ENCODE measurements at regions not wholly inside any gene's neighbourhood (a gene's known extent, or its start where the extent isn't known, plus 50 kb on each side); places are given as distances from the start of the nearest gene placed in this dataset.

GRCh38 chr12:97267594-97268202 is 194.9 kb upstream of the RMST start:
- H3K4me3 ChIP-seq (ENCODE audit: insufficient read depth in 1 of 2, low read depth in 1 of 2, low read length in 2 of 2): no peak overlapping the region
- H4K91ac ChIP-seq (ENCODE audit: low read length): no peak overlapping the region
- WGBS: 37% methylated on average over 3 of the region's 3 CpGs
- DNase-seq: no peak
- H2AK5ac ChIP-seq (ENCODE audit: low read length, severe bottlenecking): no peak overlapping the region
- H3K36me3 ChIP-seq (ENCODE audit: control insufficient read depth in 1 of 2, insufficient read depth in 2 of 2, low read depth in 1 of 2, low read length in 2 of 2): no peaks in the 10 kb centered on the region
- no peak overlapping the region for H2BK5ac ChIP-seq (ENCODE audit: low read depth, low read length, poor library complexity, severe bottlenecking)
- peaks cover 3% of the 10 kb centered on the region for H3K9me3 ChIP-seq (ENCODE audit: control insufficient read depth, low read length)
- H3K4me2 ChIP-seq (ENCODE audit: low read length, poor library complexity, severe bottlenecking): no peak overlapping the region
- H3K79me1 ChIP-seq (replicated peaks; ENCODE audit: low read length, poor library complexity, severe bottlenecking): no peaks in the 10 kb centered on the region
- H3K4me1 ChIP-seq (ENCODE audit: control insufficient read depth, insufficient read depth, low read depth, low read length): no peaks in the 10 kb centered on the region
- no peak overlapping the region for H2AFZ ChIP-seq (ENCODE audit: low read depth, low read length)
- no peak overlapping the region for H3K4ac ChIP-seq (ENCODE audit: low read depth in 1 of 2, low read length in 2 of 2)
- H3K9ac ChIP-seq (ENCODE audit: low read length): no peak overlapping the region
- H2BK15ac ChIP-seq (ENCODE audit: low read depth, poor library complexity, severe bottlenecking): no peak overlapping the region
- H2BK120ac ChIP-seq (ENCODE audit: low read depth, low read length): no peak overlapping the region
- H3K23ac ChIP-seq (ENCODE audit: low read length in 2 of 2): no peak overlapping the region
- no peak overlapping the region for H3K27ac ChIP-seq (ENCODE audit: low read length, poor library complexity, severe bottlenecking)
- no peak overlapping the region for H3K18ac ChIP-seq (ENCODE audit: low read depth in 1 of 2, low read length in 2 of 2)
- H4K8ac ChIP-seq (ENCODE audit: low read length): no peak overlapping the region
- no peaks in the 10 kb centered on the region for H3K27me3 ChIP-seq (ENCODE audit: control insufficient read depth in 1 of 2, insufficient read depth in 1 of 2, low read length in 2 of 2)
- H3K14ac ChIP-seq (ENCODE audit: low read length in 2 of 2): no peak overlapping the region
- no peak overlapping the region for H2BK12ac ChIP-seq (ENCODE audit: low read length in 2 of 2)

- Histone ChIP-seq H4K8ac (ENCODE audit: low read length) (no peak overlapping the region), H3K4me3 (ENCODE audit: insufficient read depth in 1 of 2, low read depth in 1 of 2, low read length in 2 of 2) (no peak overlapping the region), H3K27me3 (ENCODE audit: control insufficient read depth in 1 of 2, insufficient read depth in 1 of 2, low read length in 2 of 2) (peaks cover 0 to 25% of the 10 kb centered on the region in 2 experiments), H3K9ac (ENCODE audit: low read length) (no peak overlapping the region), H3K14ac (ENCODE audit: low read length in 2 of 2) (no peak overlapping the region), H3K4me2 (ENCODE audit: low read length, poor library complexity, severe bottlenecking) (no peak overlapping the region), H2AK5ac (ENCODE audit: low read length, severe bottlenecking) (no peak overlapping the region), H2BK15ac (ENCODE audit: low read depth, poor library complexity, severe bottlenecking) (no peak overlapping the region), H3K18ac (ENCODE audit: low read depth in 1 of 2, low read length in 2 of 2) (no peak overlapping the region), H3K23ac (ENCODE audit: low read length in 2 of 2) (no peak overlapping the region), H3K9me3 (ENCODE audit: control insufficient read depth, low read length) (peaks cover 3% of the 10 kb centered on the region), H2BK120ac (ENCODE audit: low read depth, low read length) (no peak overlapping the region), H3K27ac (ENCODE audit: low read length, poor library complexity, severe bottlenecking) (no peak overlapping the region), H2BK12ac (ENCODE audit: low read length in 2 of 2) (no peak overlapping the region), H3K79me1 (replicated peaks; ENCODE audit: low read length, poor library complexity, severe bottlenecking) (no peaks in the 10 kb centered on the region), H3K4ac (ENCODE audit: low read depth in 1 of 2, low read length in 2 of 2) (no peak overlapping the region), H3K4me1 (ENCODE audit: control insufficient read depth, insufficient read depth, low read depth, low read length) (peaks cover 10% of the 10 kb centered on the region), H4K91ac (ENCODE audit: low read length) (no peak overlapping the region), H2BK5ac (ENCODE audit: low read depth, low read length, poor library complexity, severe bottlenecking) (no peak overlapping the region), H2AFZ (ENCODE audit: low read depth, low read length) (no peak overlapping the region), H3K36me3 (ENCODE audit: control insufficient read depth in 1 of 2, insufficient read depth in 2 of 2, low read depth in 1 of 2, low read length in 2 of 2) (no peaks in the 10 kb centered on the region)
- DNase-seq: no peak
Measured at GRCh38 chr12:97272471-97272870, 190.1 kb upstream of the RMST start.

GRCh38 chr12:97274386-97274785 is 188.2 kb upstream of the RMST start:
- Histone ChIP-seq H3K18ac (ENCODE audit: low read depth in 1 of 2, low read length in 2 of 2) (no peak overlapping the region), H4K91ac (ENCODE audit: low read length) (no peak overlapping the region), H4K8ac (ENCODE audit: low read length) (no peak overlapping the region), H3K4me1 (ENCODE audit: control insufficient read depth, insufficient read depth, low read depth, low read length) (peaks cover 10% of the 10 kb centered on the region), H2AFZ (ENCODE audit: low read depth, low read length) (no peak overlapping the region), H3K9ac (ENCODE audit: low read length) (no peak overlapping the region), H3K36me3 (ENCODE audit: control insufficient read depth in 1 of 2, insufficient read depth in 2 of 2, low read depth in 1 of 2, low read length in 2 of 2) (no peaks in the 10 kb centered on the region), H3K14ac (ENCODE audit: low read length in 2 of 2) (no peak overlapping the region), H2BK15ac (ENCODE audit: low read depth, poor library complexity, severe bottlenecking) (no peak overlapping the region), H2BK5ac (ENCODE audit: low read depth, low read length, poor library complexity, severe bottlenecking) (no peak overlapping the region), H3K9me3 (ENCODE audit: control insufficient read depth, low read length) (no peaks in the 10 kb centered on the region), H3K27ac (ENCODE audit: low read length, poor library complexity, severe bottlenecking) (no peak overlapping the region), H2AK5ac (ENCODE audit: low read length, severe bottlenecking) (no peak overlapping the region), H3K27me3 (ENCODE audit: control insufficient read depth in 1 of 2, insufficient read depth in 1 of 2, low read length in 2 of 2) (peaks cover 0 to 25% of the 10 kb centered on the region in 2 experiments), H3K4ac (ENCODE audit: low read depth in 1 of 2, low read length in 2 of 2) (no peak overlapping the region), H3K79me1 (replicated peaks; ENCODE audit: low read length, poor library complexity, severe bottlenecking) (no peaks in the 10 kb centered on the region), H3K4me3 (ENCODE audit: insufficient read depth in 1 of 2, low read depth in 1 of 2, low read length in 2 of 2) (no peak overlapping the region), H3K23ac (ENCODE audit: low read length in 2 of 2) (no peak overlapping the region), H2BK120ac (ENCODE audit: low read depth, low read length) (no peak overlapping the region), H2BK12ac (ENCODE audit: low read length in 2 of 2) (no peak overlapping the region), H3K4me2 (ENCODE audit: low read length, poor library complexity, severe bottlenecking) (no peak overlapping the region)
- WGBS: 64% methylated on average over 2 of the region's 2 CpGs
- no peak for DNase-seq

GRCh38 chr12:97275256-97275655 is 187.3 kb upstream of the RMST start:
- DNase-seq: no peak
- Histone ChIP-seq H3K36me3 (ENCODE audit: control insufficient read depth in 1 of 2, insufficient read depth in 2 of 2, low read depth in 1 of 2, low read length in 2 of 2) (no peaks in the 10 kb centered on the region), H2BK12ac (ENCODE audit: low read length in 2 of 2) (no peak overlapping the region), H2BK120ac (ENCODE audit: low read depth, low read length) (no peak overlapping the region), H3K9ac (ENCODE audit: low read length) (no peak overlapping the region), H3K27ac (ENCODE audit: low read length, poor library complexity, severe bottlenecking) (no peak overlapping the region), H4K91ac (ENCODE audit: low read length) (no peak overlapping the region), H2BK15ac (ENCODE audit: low read depth, poor library complexity, severe bottlenecking) (no peak overlapping the region), H2BK5ac (ENCODE audit: low read depth, low read length, poor library complexity, severe bottlenecking) (no peak overlapping the region), H3K4me1 (ENCODE audit: control insufficient read depth, insufficient read depth, low read depth, low read length) (peaks cover 10% of the 10 kb centered on the region), H2AFZ (ENCODE audit: low read depth, low read length) (no peak overlapping the region), H3K4ac (ENCODE audit: low read depth in 1 of 2, low read length in 2 of 2) (no peak overlapping the region), H4K8ac (ENCODE audit: low read length) (no peak overlapping the region), H3K27me3 (ENCODE audit: control insufficient read depth in 1 of 2, insufficient read depth in 1 of 2, low read length in 2 of 2) (peaks cover 0 to 25% of the 10 kb centered on the region in 2 experiments), H2AK5ac (ENCODE audit: low read length, severe bottlenecking) (no peak overlapping the region), H3K4me3 (ENCODE audit: insufficient read depth in 1 of 2, low read depth in 1 of 2, low read length in 2 of 2) (no peak overlapping the region), H3K14ac (ENCODE audit: low read length in 2 of 2) (no peak overlapping the region), H3K18ac (ENCODE audit: low read depth in 1 of 2, low read length in 2 of 2) (no peak overlapping the region), H3K4me2 (ENCODE audit: low read length, poor library complexity, severe bottlenecking) (no peak overlapping the region), H3K23ac (ENCODE audit: low read length in 2 of 2) (no peak overlapping the region), H3K9me3 (ENCODE audit: control insufficient read depth, low read length) (no peaks in the 10 kb centered on the region), H3K79me1 (replicated peaks; ENCODE audit: low read length, poor library complexity, severe bottlenecking) (no peaks in the 10 kb centered on the region)
- WGBS: 86% methylated on average over 12 of the region's 14 CpGs
